ENCODE measurements at regions not wholly inside any gene's neighbourhood (a gene's known extent, or its start where the extent isn't known, plus 50 kb on each side); places are given as distances from the start of the nearest gene placed in this dataset.

GRCh38 chr19:28386470-28386869 is 826.5 kb downstream of the UQCRFS1 start:
- TF ChIP-seq ZNF274 (IDR thresholded peaks at IDR 0.05; ENCODE audit: low read depth, low read length) (no peak), SUZ12 (IDR thresholded peaks at IDR 0.05; ENCODE audit: extremely low read depth, insufficient read depth, insufficient read length) (no peak)

Measured in NT2/D1 (cell line).